Astrocyte of the spinal cord (primary cell): ENCODE measurements at regions not wholly inside any gene's neighbourhood (a gene's known extent, or its start where the extent isn't known, plus 50 kb on each side); places are given as distances from the start of the nearest gene placed in this dataset.

ENCODE experiments used
- DNase-seq: peaks from one replicate; pipeline ENCODE4 v3.0.0; 2011; ENCODE audit warnings: low read depth, low spot score
- H3K4me3 ChIP-seq: 2 replicates; pipeline ENCODE4 v1.5.1; 2011; ENCODE audit warnings: low read depth, mild to moderate bottlenecking, low read length, moderate library complexity
- in situ Hi-C: cut with HindIII; loops from 2 replicates; pipeline ENCODE4 v1.10.0; 2017; ENCODE audit warnings: low sequenced_read_pairs
- TF ChIP-seq, protein P1 (sequence below): IDR thresholded peaks from 2 replicates; pipeline ENCODE4 v1.5.1; 2012; ENCODE audit warnings: low read depth, mild to moderate bottlenecking, low read length, inconsistent platforms

DNA sequence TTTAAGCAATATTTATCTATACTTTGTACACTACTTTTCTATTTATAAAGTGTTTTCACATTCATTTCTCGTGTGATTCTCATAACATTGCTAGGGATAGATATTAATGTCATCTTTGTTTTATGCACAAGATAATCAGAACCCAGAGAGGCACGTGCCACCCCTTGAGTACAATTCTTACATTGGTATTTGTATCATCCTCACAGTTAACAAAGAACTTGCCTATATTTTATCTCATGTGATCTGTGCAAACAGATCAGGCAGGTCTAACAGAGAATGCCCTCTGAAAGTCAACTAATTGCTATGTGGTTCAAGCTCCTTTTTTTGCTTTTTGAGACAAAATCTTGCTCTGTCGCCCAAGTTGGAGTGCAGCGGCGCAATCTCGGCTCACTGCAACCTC, 604.5 kb downstream of the LMO4 start:
- in situ Hi-C loops, result no loop called here
- H3K4me3 ChIP-seq, result no peak overlapping the region
- DNase-seq, result no peak
- TF ChIP-seq, protein P1, sequence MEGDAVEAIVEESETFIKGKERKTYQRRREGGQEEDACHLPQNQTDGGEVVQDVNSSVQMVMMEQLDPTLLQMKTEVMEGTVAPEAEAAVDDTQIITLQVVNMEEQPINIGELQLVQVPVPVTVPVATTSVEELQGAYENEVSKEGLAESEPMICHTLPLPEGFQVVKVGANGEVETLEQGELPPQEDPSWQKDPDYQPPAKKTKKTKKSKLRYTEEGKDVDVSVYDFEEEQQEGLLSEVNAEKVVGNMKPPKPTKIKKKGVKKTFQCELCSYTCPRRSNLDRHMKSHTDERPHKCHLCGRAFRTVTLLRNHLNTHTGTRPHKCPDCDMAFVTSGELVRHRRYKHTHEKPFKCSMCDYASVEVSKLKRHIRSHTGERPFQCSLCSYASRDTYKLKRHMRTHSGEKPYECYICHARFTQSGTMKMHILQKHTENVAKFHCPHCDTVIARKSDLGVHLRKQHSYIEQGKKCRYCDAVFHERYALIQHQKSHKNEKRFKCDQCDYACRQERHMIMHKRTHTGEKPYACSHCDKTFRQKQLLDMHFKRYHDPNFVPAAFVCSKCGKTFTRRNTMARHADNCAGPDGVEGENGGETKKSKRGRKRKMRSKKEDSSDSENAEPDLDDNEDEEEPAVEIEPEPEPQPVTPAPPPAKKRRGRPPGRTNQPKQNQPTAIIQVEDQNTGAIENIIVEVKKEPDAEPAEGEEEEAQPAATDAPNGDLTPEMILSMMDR, result no peak

GRCh38 chr1:87935130-87935529, 606.5 kb downstream of the LMO4 start:
- TF ChIP-seq, protein P1, result no peak
- no peak overlapping the region for H3K4me3 ChIP-seq
- in situ Hi-C loops, result no loop called here
- DNase-seq, result no peak

DNA sequence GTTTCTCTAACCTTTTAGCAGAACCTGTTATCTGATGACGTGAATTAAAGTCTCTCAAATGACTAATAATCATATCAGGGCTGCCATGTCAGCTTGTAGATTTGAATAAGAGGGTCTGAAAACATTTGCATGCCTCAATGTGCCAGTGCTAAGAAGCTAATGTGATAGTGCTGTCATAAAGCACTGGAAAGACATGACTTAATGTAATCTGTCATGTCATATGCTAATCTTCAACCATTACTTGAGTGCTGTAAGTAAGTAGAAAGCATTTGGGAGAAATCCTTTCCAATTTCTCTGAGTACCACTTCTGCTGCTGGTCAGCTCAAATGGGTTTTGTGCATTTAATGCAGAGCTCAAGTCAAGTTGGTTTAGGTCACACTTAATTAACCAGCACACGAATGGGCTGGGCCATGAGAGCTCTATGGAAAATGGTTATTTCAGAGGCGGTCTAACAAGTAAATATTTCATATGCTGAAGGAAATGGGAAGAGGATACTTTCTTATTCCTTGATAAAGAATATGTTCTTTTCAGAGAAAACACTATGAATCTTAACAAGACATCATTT, 609.2 kb downstream of the LMO4 start:
- in situ Hi-C loops, result no loop called here
- H3K4me3 ChIP-seq, result no peak overlapping the region
- TF ChIP-seq, protein P1, result no peak
- DNase-seq, result no peak

- in situ Hi-C loops, result no loop called here
- TF ChIP-seq, protein P1, result no peak
- no peak for DNase-seq
- no peak overlapping the region for H3K4me3 ChIP-seq
Observed at GRCh38 chr1:87938631-87939030, 610.0 kb downstream of the LMO4 start.

GRCh38 chr1:87939444-87939843, 610.8 kb downstream of the LMO4 start:
- no peak for DNase-seq
- no peak overlapping the region for H3K4me3 ChIP-seq
- in situ Hi-C loops, result no loop called here
- TF ChIP-seq, protein P1, result no peak

- TF ChIP-seq, protein P1, result no peak
- H3K4me3 ChIP-seq, result no peak overlapping the region
- DNase-seq, result no peak
- in situ Hi-C loops, result no loop called here
Observed at GRCh38 chr1:87940421-87940820, 611.7 kb downstream of the LMO4 start.
